ENCODE measurements at regions not wholly inside any gene's neighbourhood (a gene's known extent, or its start where the extent isn't known, plus 50 kb on each side); places are given as distances from the start of the nearest gene placed in this dataset.

DNA sequence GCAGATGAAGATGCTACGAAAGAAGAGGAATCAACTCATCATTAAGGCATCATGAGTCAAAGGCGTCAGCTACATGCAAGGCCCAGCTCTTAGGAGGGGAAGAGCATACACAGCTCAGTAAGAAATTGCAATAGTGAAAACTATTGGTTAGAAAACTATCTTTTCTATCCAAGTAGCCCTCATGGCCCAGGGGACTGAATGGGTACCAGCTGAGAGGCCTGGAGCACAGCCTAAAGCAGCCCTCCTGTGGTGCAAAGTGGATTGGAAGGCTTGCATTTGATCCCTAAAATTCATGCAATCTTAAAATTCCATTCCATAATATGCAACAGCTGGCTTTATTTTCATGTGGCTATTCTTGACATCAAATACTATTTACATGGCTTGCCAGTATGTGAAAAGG, 251.8 kb upstream of the USP24 start:
- intact Hi-C loops (cut with micrococcal nuclease; ENCODE audit: unreplicated experiment), result loop anchor here (2.0 kb wide), 1 partner anchor 38 kb away; no protein-coding TSS in a partner anchor
- ChIA-PET CTCF (no interaction called here), POLR2A (ENCODE audit: unreplicated experiment) (no interaction called here)
- H3K4me2 ChIP-seq, result peak overlapping the region; percentile 49
- H3K27me3 ChIP-seq (ENCODE audit: insufficient read depth, low read depth), result no peaks in the 10 kb centered on the region
- H3K27ac ChIP-seq, result peak overlapping the region; percentile 54
- H4K20me1 ChIP-seq (ENCODE audit: insufficient read depth), result no peaks in the 10 kb centered on the region
- no peak overlapping the region for H2AFZ ChIP-seq
- H3F3A ChIP-seq (ENCODE audit: insufficient read depth, low read depth), result peaks cover 13% of the 10 kb centered on the region; the same call in 1 of the 2 replicates
- no peak for TF ChIP-seq EZH2 (IDR thresholded peaks at IDR 0.05; ENCODE audit: low read depth)
- no peak for TF ChIP-seq CTCF (conservative IDR thresholded peaks at IDR 0.05)
- H3K4me1 ChIP-seq (replicated peaks; ENCODE audit: insufficient read depth), result peaks cover 22% of the 10 kb centered on the region
- no peaks in the 10 kb centered on the region for H3K36me3 ChIP-seq (ENCODE audit: low read depth)
- no peak for DNase-seq
- no peaks in the 10 kb centered on the region; the same call in 1 of the 2 replicates for H3K9me3 ChIP-seq (ENCODE audit: insufficient read depth, low read depth)
- no peaks in the 10 kb centered on the region for H3K9me2 ChIP-seq (ENCODE audit: insufficient read depth)
- no peaks in the 10 kb centered on the region for H3K79me2 ChIP-seq (ENCODE audit: low read depth)
- BruUV-seq (replicated peaks), result no TSS peak
- H3K4me3 ChIP-seq, result no peak overlapping the region

DNA sequence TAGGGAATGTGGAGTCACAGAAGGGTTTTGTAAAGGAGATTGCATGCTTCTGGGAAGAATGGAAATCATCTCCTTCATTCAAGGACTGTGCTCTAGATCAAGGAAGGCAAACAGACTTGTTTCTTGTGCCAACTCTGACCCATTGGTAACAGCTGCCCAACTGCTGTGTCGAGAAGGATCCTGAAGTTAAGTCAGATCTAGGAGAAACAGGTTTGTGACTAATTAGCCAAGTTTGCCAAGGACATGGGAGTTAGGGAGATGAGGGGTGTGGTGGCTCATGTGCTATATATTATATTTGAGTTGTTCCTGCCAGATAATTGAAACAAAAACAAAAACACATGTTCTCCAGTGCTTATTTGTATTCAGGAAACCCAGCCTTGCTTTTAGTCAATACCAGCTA, 251.2 kb upstream of the USP24 start:
- peak; percentile 40 to 91 for DNase-seq
- intact Hi-C loops (cut with micrococcal nuclease; ENCODE audit: unreplicated experiment), result loop anchor here (2.0 kb wide), 1 partner anchor 38 kb away; no protein-coding TSS in a partner anchor
- Histone ChIP-seq H3K79me2 (ENCODE audit: low read depth) (no peaks in the 10 kb centered on the region), H3F3A (ENCODE audit: insufficient read depth, low read depth) (peaks cover 13% of the 10 kb centered on the region; the same call in 1 of the 2 replicates), H3K27me3 (ENCODE audit: insufficient read depth, low read depth) (no peaks in the 10 kb centered on the region), H3K4me1 (replicated peaks; ENCODE audit: insufficient read depth) (peaks cover 22% of the 10 kb centered on the region), H3K4me2 (peak overlapping the region; percentile 49), H3K4me3 (no peak overlapping the region), H3K27ac (peak overlapping the region; percentile 54), H3K9me2 (ENCODE audit: insufficient read depth) (no peaks in the 10 kb centered on the region), H3K36me3 (ENCODE audit: low read depth) (no peaks in the 10 kb centered on the region), H3K9me3 (ENCODE audit: insufficient read depth, low read depth) (no peaks in the 10 kb centered on the region; the same call in 1 of the 2 replicates), H4K20me1 (ENCODE audit: insufficient read depth) (no peaks in the 10 kb centered on the region), H2AFZ (peak overlapping the region; percentile 31; the same call in 1 of the 2 replicates)
- ChIA-PET POLR2A (ENCODE audit: unreplicated experiment) (no interaction called here), CTCF (no interaction called here)
- no peak for TF ChIP-seq EZH2 (IDR thresholded peaks at IDR 0.05; ENCODE audit: low read depth)
- TF ChIP-seq CTCF (conservative IDR thresholded peaks at IDR 0.05), result no peak
- no TSS peak for BruUV-seq (replicated peaks)

- BruUV-seq (replicated peaks), result no TSS peak
- no peaks in the 10 kb centered on the region for H3K36me3 ChIP-seq (ENCODE audit: low read depth)
- intact Hi-C loops (cut with micrococcal nuclease; ENCODE audit: unreplicated experiment), result no loop called here
- no peaks in the 10 kb centered on the region for H4K20me1 ChIP-seq (ENCODE audit: insufficient read depth)
- H3K4me2 ChIP-seq, result no peak overlapping the region
- ChIA-PET POLR2A (ENCODE audit: unreplicated experiment) (no interaction called here), CTCF (no interaction called here)
- peaks cover 22% of the 10 kb centered on the region for H3K4me1 ChIP-seq (replicated peaks; ENCODE audit: insufficient read depth)
- no peak for DNase-seq
- TF ChIP-seq CTCF (conservative IDR thresholded peaks at IDR 0.05), result no peak
- TF ChIP-seq EZH2 (IDR thresholded peaks at IDR 0.05; ENCODE audit: low read depth), result no peak
- no peaks in the 10 kb centered on the region for H3K79me2 ChIP-seq (ENCODE audit: low read depth)
- H3F3A ChIP-seq (ENCODE audit: insufficient read depth, low read depth), result peaks cover 13% of the 10 kb centered on the region; the same call in 1 of the 2 replicates
- no peak overlapping the region for H2AFZ ChIP-seq
- H3K27ac ChIP-seq, result no peak overlapping the region
- no peaks in the 10 kb centered on the region for H3K27me3 ChIP-seq (ENCODE audit: insufficient read depth, low read depth)
- no peaks in the 10 kb centered on the region; the same call in 1 of the 2 replicates for H3K9me3 ChIP-seq (ENCODE audit: insufficient read depth, low read depth)
- H3K9me2 ChIP-seq (ENCODE audit: insufficient read depth), result no peaks in the 10 kb centered on the region
- no peak overlapping the region for H3K4me3 ChIP-seq
These were observed 249.4 kb upstream of the USP24 start for GRCh38 chr1:55464550-55464949.
